ENCODE measurements at regions not wholly inside any gene's neighbourhood (a gene's known extent, or its start where the extent isn't known, plus 50 kb on each side); places are given as distances from the start of the nearest gene placed in this dataset.
"Not testable (repeated sequence)": the region's sequence is repeated elsewhere in the genome, so short reads cannot be mapped to it uniquely, and the experiment has no call there.

GRCh38 chr13:63446329-63446728 is 2030.7 kb upstream of the PCDH20 start:
- intact Hi-C loops (cut with micrococcal nuclease): no loop called here

DNA sequence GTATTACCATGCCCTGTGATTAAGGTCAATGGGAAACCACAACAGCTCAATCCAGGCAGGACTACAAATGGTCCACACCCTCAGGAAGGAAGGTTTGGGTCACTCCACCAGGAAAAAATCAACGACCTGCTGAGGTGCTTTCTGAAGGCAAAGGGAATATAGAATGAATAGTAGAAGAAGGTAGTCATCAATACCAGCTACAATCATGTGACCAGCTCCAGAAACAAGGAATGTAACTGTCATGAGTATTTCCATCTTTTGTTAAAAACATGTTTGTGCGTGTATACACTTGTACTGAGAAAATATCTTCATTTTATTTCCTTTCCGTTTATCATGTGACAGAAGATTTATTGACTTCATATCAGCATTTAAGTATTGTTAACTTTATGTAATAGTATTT is 2028.6 kb upstream of the PCDH20 start:
- H3K9me1 ChIP-seq (ENCODE audit: insufficient read depth, low read length); H4K5ac ChIP-seq (ENCODE audit: low read depth, low read length); H3K27ac ChIP-seq (ENCODE audit: insufficient read depth, low read length); H3K79me1 ChIP-seq (ENCODE audit: low read depth in 1 of 2, low read length in 2 of 2); DNase-seq; H3K4me1 ChIP-seq (ENCODE audit: control insufficient read depth, insufficient read depth, low read length); H3K18ac ChIP-seq (ENCODE audit: low read depth, low read length); H3K36me3 ChIP-seq (ENCODE audit: control insufficient read depth, insufficient read depth, low read length); H3K56ac ChIP-seq (ENCODE audit: extremely low read depth, insufficient read depth, low read length); H3K9ac ChIP-seq (ENCODE audit: low read depth, low read length); H3K23ac ChIP-seq (ENCODE audit: low read depth, low read length); H3K4ac ChIP-seq (ENCODE audit: low read depth, low read length); ATAC-seq (ENCODE audit: low read depth); in situ Hi-C loops (cut with MboI; ENCODE audit: low sequenced_read_pairs); H2AK9ac ChIP-seq (replicated peaks; ENCODE audit: low read depth, low read length, poor library complexity); BruUV-seq (replicated peaks); dilution Hi-C loops (cut with HindIII; ENCODE audit: low sequenced_read_pairs, unreplicated experiment); CTCF ChIA-PET; H2AK5ac ChIP-seq (ENCODE audit: low read depth, low read length); H2AFZ ChIP-seq (replicated peaks; ENCODE audit: low read length, poor library complexity); H4K20me1 ChIP-seq (ENCODE audit: insufficient read depth, low read length); H3K27me3 ChIP-seq (ENCODE audit: control insufficient read depth, insufficient read depth, low read length); H4K91ac ChIP-seq (ENCODE audit: insufficient read depth, low read depth, low read length); intact Hi-C loops (cut with micrococcal nuclease); H3K4me2 ChIP-seq (ENCODE audit: low read depth, low read length); H2BK20ac ChIP-seq (ENCODE audit: low read depth, low read length); H3K14ac ChIP-seq (replicated peaks; ENCODE audit: low read depth, low read length); H2BK5ac ChIP-seq (ENCODE audit: low read depth, low read length, poor library complexity, severe bottlenecking); H2BK120ac ChIP-seq (ENCODE audit: low read depth, low read length); H3K4me3 ChIP-seq (ENCODE audit: insufficient read depth, low read depth, low read length); POLR2A ChIA-PET (ENCODE audit: unreplicated experiment); H4K8ac ChIP-seq (ENCODE audit: low read depth in 2 of 2, low read length in 2 of 2); H3K9me3 ChIP-seq (ENCODE audit: control insufficient read depth, insufficient read depth, low read length): not testable (repeated sequence)
- WGBS, 2 experiments (ENCODE audit: extremely low coverage in 2 of 2, insufficient read length in 1 of 2): no CpG with 5 or more reads among the region's 3 CpGs
- 0 out of 3 replicates have a peak overlapping the region, but pooled peaks have one; percentile 13 for H2BK15ac ChIP-seq (ENCODE audit: low read depth, low read length)

More at GRCh38 chr13:63446329-63446728, 2030.7 kb upstream of the PCDH20 start:
- no peak overlapping the region for H2AK9ac ChIP-seq (replicated peaks; ENCODE audit: low read depth, low read length, poor library complexity)
- no peak overlapping the region for H2BK15ac ChIP-seq (ENCODE audit: low read depth, low read length)
- BruUV-seq (replicated peaks): no TSS peak
- DNase-seq (no peak), ATAC-seq (ENCODE audit: low read depth) (no peak)
- H3K23ac ChIP-seq (ENCODE audit: low read depth, low read length): no peak overlapping the region
- H3K79me1 ChIP-seq (ENCODE audit: low read depth in 1 of 2, low read length in 2 of 2): no peaks in the 10 kb centered on the region
- H4K8ac ChIP-seq (ENCODE audit: low read depth in 2 of 2, low read length in 2 of 2): no peak overlapping the region
- no peak overlapping the region for H3K4me3 ChIP-seq (ENCODE audit: insufficient read depth, low read depth, low read length)
- H3K9me3 ChIP-seq (ENCODE audit: control insufficient read depth, insufficient read depth, low read length): peaks cover 2% of the 10 kb centered on the region; the same call in 1 of the 2 replicates
- WGBS, 2 experiments (ENCODE audit: extremely low coverage in 2 of 2, insufficient read length in 1 of 2): 100% methylated on average over 1 of the region's 6 CpGs; no CpG with 5 or more reads in 1 of the 2 experiments
- H3K9ac ChIP-seq (ENCODE audit: low read depth, low read length): no peak overlapping the region
- H4K20me1 ChIP-seq (ENCODE audit: insufficient read depth, low read length): no peaks in the 10 kb centered on the region
- no peak overlapping the region for H3K27ac ChIP-seq (ENCODE audit: insufficient read depth, low read length)
- H3K14ac ChIP-seq (replicated peaks; ENCODE audit: low read depth, low read length): no peak overlapping the region
- H4K5ac ChIP-seq (ENCODE audit: low read depth, low read length): no peak overlapping the region
- H3K18ac ChIP-seq (ENCODE audit: low read depth, low read length): no peak overlapping the region
- ChIA-PET CTCF (no interaction called here), POLR2A (ENCODE audit: unreplicated experiment) (no interaction called here)
- dilution Hi-C loops (cut with HindIII; ENCODE audit: low sequenced_read_pairs, unreplicated experiment) (no loop called here), in situ Hi-C loops (cut with MboI; ENCODE audit: low sequenced_read_pairs) (no loop called here)
- no peak overlapping the region for H2AK5ac ChIP-seq (ENCODE audit: low read depth, low read length)
- no peak overlapping the region for H2BK120ac ChIP-seq (ENCODE audit: low read depth, low read length)
- no peak overlapping the region for H3K56ac ChIP-seq (ENCODE audit: extremely low read depth, insufficient read depth, low read length)
- H3K9me1 ChIP-seq (ENCODE audit: insufficient read depth, low read length): no peaks in the 10 kb centered on the region
- H3K4ac ChIP-seq (ENCODE audit: low read depth, low read length): no peak overlapping the region
- H3K4me1 ChIP-seq (ENCODE audit: control insufficient read depth, insufficient read depth, low read length): peaks cover 2% of the 10 kb centered on the region
- H2BK5ac ChIP-seq (ENCODE audit: low read depth, low read length, poor library complexity, severe bottlenecking): no peak overlapping the region
- H3K36me3 ChIP-seq (ENCODE audit: control insufficient read depth, insufficient read depth, low read length): no peaks in the 10 kb centered on the region
- TF ChIP-seq POLR2A (IDR thresholded peaks at IDR 0.05; ENCODE audit: low read depth, low read length) (no peak), RCOR1 (IDR thresholded peaks at IDR 0.05; ENCODE audit: insufficient replicate concordance, low read length) (no peak), NFE2L2 (IDR thresholded peaks at IDR 0.05; ENCODE audit: low read depth, low read length) (no peak), CHD1 (IDR thresholded peaks at IDR 0.05; ENCODE audit: low read depth, low read length) (no peak), MAFK (IDR thresholded peaks at IDR 0.05; ENCODE audit: low read depth, low read length) (no peak), SMC3 (IDR thresholded peaks at IDR 0.05; ENCODE audit: low read depth, low read length) (no peak), RFX5 (IDR thresholded peaks at IDR 0.05; ENCODE audit: low read depth, low read length) (no peak), RAD21 (IDR thresholded peaks at IDR 0.05; ENCODE audit: low read length) (no peak), MXI1 (IDR thresholded peaks at IDR 0.05; ENCODE audit: borderline replicate concordance, low read depth, low read length) (no peak)
- H2BK20ac ChIP-seq (ENCODE audit: low read depth, low read length): no peak overlapping the region
- H3K4me2 ChIP-seq (ENCODE audit: low read depth, low read length): no peak overlapping the region
- no peak overlapping the region for H4K91ac ChIP-seq (ENCODE audit: insufficient read depth, low read depth, low read length)
- no peak overlapping the region for H2AFZ ChIP-seq (replicated peaks; ENCODE audit: low read length, poor library complexity)
- H3K27me3 ChIP-seq (ENCODE audit: control insufficient read depth, insufficient read depth, low read length): no peaks in the 10 kb centered on the region
